ENCODE measurements at regions not wholly inside any gene's neighbourhood (a gene's known extent, or its start where the extent isn't known, plus 50 kb on each side); places are given as distances from the start of the nearest gene placed in this dataset.

- TF ChIP-seq EZH2 (IDR thresholded peaks at IDR 0.05; ENCODE audit: borderline replicate concordance, insufficient read depth, low read length, poor library complexity, severe bottlenecking) (no peak), CTCF (IDR thresholded peaks at IDR 0.05; ENCODE audit: poor library complexity, severe bottlenecking) (no peak), SMC3 (conservative IDR thresholded peaks at IDR 0.05; ENCODE audit: poor library complexity) (no peak), EP300 (conservative IDR thresholded peaks at IDR 0.05; ENCODE audit: poor library complexity, severe bottlenecking) (no peak)
- TF ChIP-seq, protein P1, sequence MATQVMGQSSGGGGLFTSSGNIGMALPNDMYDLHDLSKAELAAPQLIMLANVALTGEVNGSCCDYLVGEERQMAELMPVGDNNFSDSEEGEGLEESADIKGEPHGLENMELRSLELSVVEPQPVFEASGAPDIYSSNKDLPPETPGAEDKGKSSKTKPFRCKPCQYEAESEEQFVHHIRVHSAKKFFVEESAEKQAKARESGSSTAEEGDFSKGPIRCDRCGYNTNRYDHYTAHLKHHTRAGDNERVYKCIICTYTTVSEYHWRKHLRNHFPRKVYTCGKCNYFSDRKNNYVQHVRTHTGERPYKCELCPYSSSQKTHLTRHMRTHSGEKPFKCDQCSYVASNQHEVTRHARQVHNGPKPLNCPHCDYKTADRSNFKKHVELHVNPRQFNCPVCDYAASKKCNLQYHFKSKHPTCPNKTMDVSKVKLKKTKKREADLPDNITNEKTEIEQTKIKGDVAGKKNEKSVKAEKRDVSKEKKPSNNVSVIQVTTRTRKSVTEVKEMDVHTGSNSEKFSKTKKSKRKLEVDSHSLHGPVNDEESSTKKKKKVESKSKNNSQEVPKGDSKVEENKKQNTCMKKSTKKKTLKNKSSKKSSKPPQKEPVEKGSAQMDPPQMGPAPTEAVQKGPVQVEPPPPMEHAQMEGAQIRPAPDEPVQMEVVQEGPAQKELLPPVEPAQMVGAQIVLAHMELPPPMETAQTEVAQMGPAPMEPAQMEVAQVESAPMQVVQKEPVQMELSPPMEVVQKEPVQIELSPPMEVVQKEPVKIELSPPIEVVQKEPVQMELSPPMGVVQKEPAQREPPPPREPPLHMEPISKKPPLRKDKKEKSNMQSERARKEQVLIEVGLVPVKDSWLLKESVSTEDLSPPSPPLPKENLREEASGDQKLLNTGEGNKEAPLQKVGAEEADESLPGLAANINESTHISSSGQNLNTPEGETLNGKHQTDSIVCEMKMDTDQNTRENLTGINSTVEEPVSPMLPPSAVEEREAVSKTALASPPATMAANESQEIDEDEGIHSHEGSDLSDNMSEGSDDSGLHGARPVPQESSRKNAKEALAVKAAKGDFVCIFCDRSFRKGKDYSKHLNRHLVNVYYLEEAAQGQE (IDR thresholded peaks at IDR 0.05; ENCODE audit: borderline replicate concordance): no peak
Observed at GRCh38 chr12:86551146-86551571, 295.0 kb upstream of the MGAT4C start.

Data from neural cell (in vitro differentiated cells).